Transverse colon (tissue), 4 donors: ENCODE measurements at regions not wholly inside any gene's neighbourhood (a gene's known extent, or its start where the extent isn't known, plus 50 kb on each side); places are given as distances from the start of the nearest gene placed in this dataset.

ENCODE experiments used
- DNase-seq: peaks from one replicate; pipeline ENCODE4 v3.0.0-alpha.2; 2019
- H3K27ac ChIP-seq, 4 donors: fragments of 200-600 bp; sonication (generic); 2 replicates each; pipeline ENCODE4 v1.5.1; 2016 to 2018; ENCODE audit warnings: inconsistent platforms in 4 of 4
- H3K27me3 ChIP-seq: fragments of 200-600 bp; sonication (generic); 2 replicates; pipeline ENCODE4 v1.5.1; 2017; ENCODE audit warnings: inconsistent platforms
- H3K36me3 ChIP-seq, 4 donors: fragments of 200-600 bp; sonication (generic); 2 replicates each; pipeline ENCODE4 v1.5.1; 2017 to 2019; ENCODE audit warnings: inconsistent platforms in 4 of 4
- H3K4me1 ChIP-seq, 4 donors: fragments of 200-600 bp; sonication (generic); 2 replicates each; pipeline ENCODE4 v1.5.1; 2017 to 2020; ENCODE audit warnings: inconsistent platforms in 4 of 4
- H3K4me3 ChIP-seq, 4 donors: fragments of 200-600 bp; sonication (generic); 1 replicate in 1 of 4; 2 replicates in 3 of 4; pipeline versions ENCODE4 v1.5.1 to v1.6.1; 2017 to 2019; ENCODE audit warnings: inconsistent platforms in 4 of 4
- H3K9me3 ChIP-seq, 2 donors: fragments of 200-600 bp; sonication (generic); 2 replicates each; pipeline ENCODE4 v1.5.1; 2017 to 2019; ENCODE audit warnings: inconsistent platforms in 2 of 2
- EP300 ChIP-seq: sonication (generic); formaldehyde crosslinking; IDR thresholded peaks from one replicate; pipeline ENCODE4 v1.6.1; 2017; ENCODE audit warnings: antibody characterized with exemption, low read depth
- POLR2A ChIP-seq: fragments of 450-650 bp; IDR thresholded peaks from one replicate; pipeline ENCODE4 v1.6.1; 2016; ENCODE audit warnings: antibody characterized with exemption, mild to moderate bottlenecking, moderate library complexity
- POLR2AphosphoS5 ChIP-seq, 3 donors: sonication (generic); formaldehyde crosslinking; IDR thresholded peaks; one replicate each; pipeline ENCODE4 v1.6.1; 2016; ENCODE audit warnings: antibody characterized with exemption in 3 of 3
- WGBS, 2 donors: methylation state at CpG; one replicate each; pipeline ENCODE4 v1.1.5; 2018; ENCODE audit warnings: low coverage in 1 of 2; 5-methylcytosine and 5-hydroxymethylcytosine counted together
- in situ Hi-C, 4 donors: fragments of 200-750 bp; cut with MboI; loops; one replicate each; pipeline versions ENCODE4 v1.15.0 to v1.15.1; 2017; ENCODE audit warnings: low sequenced_read_pairs in 3 of 4, low pct_ligation_motif_present in 1 of 4, low pct_unique_long_range_greater_than_20kb in 1 of 4
- intact Hi-C: fragments of 100-400 bp; cut with DNase I; formaldehyde crosslinking; loops from one replicate; pipeline ENCODE4 v1.15.1; 2023; ENCODE audit warnings: low total_unique reads
- TF ChIP-seq, protein P1 (sequence below), 5 experiments: fragments of 200-600 bp in 3 of 5; fragments of 450-650 bp in 2 of 5; sonication (generic) in 3 of 5; IDR thresholded peaks; 1 replicate in 2 of 5; 2 replicates in 3 of 5; pipeline ENCODE4 v1.5.1; 2016 to 2017; ENCODE audit warnings: antibody characterized with exemption in 5 of 5, inconsistent platforms in 3 of 5, mild to moderate bottlenecking in 2 of 5, moderate library complexity in 1 of 5

DNA sequence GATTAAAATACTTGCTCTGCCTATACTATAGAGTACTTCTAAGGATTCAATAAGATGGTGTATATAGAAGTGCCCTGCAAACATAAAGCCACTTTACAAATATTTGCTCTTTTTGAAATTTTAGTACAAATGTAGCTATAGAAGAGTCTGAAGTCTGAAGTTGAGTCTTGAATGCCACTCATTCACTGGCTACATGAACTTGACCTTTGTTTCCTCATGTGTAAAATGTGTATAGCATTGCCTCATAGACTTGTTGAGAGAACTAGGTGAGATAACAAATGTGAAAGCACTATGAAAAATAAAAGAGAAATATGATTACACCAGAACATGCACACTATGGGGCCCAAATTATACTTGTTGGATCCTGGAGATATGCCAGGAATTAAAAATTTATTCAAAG, 244.7 kb downstream of the SEC61B start:
- DNase-seq = no peak
- Histone ChIP-seq H3K27ac (no peak overlapping the region), H3K36me3 (no peaks in the 10 kb centered on the region), H3K27me3 (no peaks in the 10 kb centered on the region), H3K4me1 (peaks cover 0 to 7% (median 0%) of the 10 kb centered on the region in 4 donors), H3K4me3 (no peak overlapping the region), H3K9me3 (no peaks in the 10 kb centered on the region)
- in situ Hi-C loops = no loop called here
- intact Hi-C loops = no loop called here
- no peak for TF ChIP-seq POLR2AphosphoS5 (IDR thresholded peaks at IDR 0.05)
- TF ChIP-seq, protein P1, sequence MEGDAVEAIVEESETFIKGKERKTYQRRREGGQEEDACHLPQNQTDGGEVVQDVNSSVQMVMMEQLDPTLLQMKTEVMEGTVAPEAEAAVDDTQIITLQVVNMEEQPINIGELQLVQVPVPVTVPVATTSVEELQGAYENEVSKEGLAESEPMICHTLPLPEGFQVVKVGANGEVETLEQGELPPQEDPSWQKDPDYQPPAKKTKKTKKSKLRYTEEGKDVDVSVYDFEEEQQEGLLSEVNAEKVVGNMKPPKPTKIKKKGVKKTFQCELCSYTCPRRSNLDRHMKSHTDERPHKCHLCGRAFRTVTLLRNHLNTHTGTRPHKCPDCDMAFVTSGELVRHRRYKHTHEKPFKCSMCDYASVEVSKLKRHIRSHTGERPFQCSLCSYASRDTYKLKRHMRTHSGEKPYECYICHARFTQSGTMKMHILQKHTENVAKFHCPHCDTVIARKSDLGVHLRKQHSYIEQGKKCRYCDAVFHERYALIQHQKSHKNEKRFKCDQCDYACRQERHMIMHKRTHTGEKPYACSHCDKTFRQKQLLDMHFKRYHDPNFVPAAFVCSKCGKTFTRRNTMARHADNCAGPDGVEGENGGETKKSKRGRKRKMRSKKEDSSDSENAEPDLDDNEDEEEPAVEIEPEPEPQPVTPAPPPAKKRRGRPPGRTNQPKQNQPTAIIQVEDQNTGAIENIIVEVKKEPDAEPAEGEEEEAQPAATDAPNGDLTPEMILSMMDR (IDR thresholded peaks at IDR 0.05) = no peak
- TF ChIP-seq EP300 = no peak
- no peak for TF ChIP-seq POLR2A

GRCh38 chr9:99471033-99471432, 249.0 kb downstream of the SEC61B start:
- Histone ChIP-seq H3K27me3 (no peaks in the 10 kb centered on the region), H3K9me3 (no peaks in the 10 kb centered on the region), H3K36me3 (no peaks in the 10 kb centered on the region), H3K27ac (no peak overlapping the region), H3K4me1 (peaks cover 0 to 1% (median 0%) of the 10 kb centered on the region in 4 donors), H3K4me3 (no peak overlapping the region)
- in situ Hi-C loops (no loop called here), intact Hi-C loops (no loop called here)
- no peak for DNase-seq
- no peak for TF ChIP-seq EP300
- TF ChIP-seq, protein P1 (IDR thresholded peaks at IDR 0.05) = no peak
- no peak for TF ChIP-seq POLR2A
- no peak for TF ChIP-seq POLR2AphosphoS5 (IDR thresholded peaks at IDR 0.05)
- WGBS, 2 donors = 87 to 88% methylated on average over 1 to 2 of the region's 2 CpGs

DNA sequence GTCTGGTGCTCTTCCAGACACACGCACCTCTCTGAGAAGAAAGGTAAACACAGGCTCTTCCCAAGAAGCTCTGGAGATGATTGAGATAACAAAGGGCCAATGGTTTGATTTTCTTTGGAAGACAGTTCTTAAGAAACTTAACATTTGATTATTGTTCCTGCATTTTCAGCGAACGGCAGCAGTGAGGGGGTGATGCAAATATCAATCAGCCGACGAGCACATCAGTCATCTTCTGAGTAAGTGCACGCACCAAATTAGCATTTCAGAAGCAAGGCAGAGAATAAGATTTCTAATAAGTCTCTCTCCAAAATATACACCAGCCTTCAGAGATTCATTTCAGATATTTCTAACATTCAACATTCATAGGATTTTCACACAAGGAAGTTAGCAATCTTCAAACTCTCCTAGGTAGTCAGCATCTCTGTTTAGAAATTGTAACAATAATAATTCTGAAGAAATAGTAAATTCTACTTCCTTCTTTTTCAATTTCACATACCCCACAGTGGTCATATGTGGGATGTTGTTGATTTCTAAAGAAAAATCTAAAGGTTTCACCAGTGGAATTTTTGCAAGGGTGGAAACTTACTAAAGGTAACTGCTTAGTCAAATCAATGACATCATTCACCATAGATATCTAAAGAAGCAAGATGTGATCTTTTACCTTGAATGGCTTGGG, 250.3 kb downstream of the SEC61B start:
- no peak overlapping the region for H3K4me3 ChIP-seq
- WGBS, 2 donors = 53 to 60% methylated on average over 4 to 6 of the region's 6 CpGs
- in situ Hi-C loops (no loop called here), intact Hi-C loops (no loop called here)
- no peak for TF ChIP-seq POLR2A
- no peak for TF ChIP-seq POLR2AphosphoS5 (IDR thresholded peaks at IDR 0.05)
- TF ChIP-seq, protein P1 (IDR thresholded peaks at IDR 0.05) = no peak
- no peak for TF ChIP-seq EP300
- no peaks in the 10 kb centered on the region for H3K4me1 ChIP-seq
- no peaks in the 10 kb centered on the region for H3K9me3 ChIP-seq
- DNase-seq = no peak
- H3K36me3 ChIP-seq = no peaks in the 10 kb centered on the region
- no peaks in the 10 kb centered on the region for H3K27me3 ChIP-seq
- no peak overlapping the region for H3K27ac ChIP-seq

- Histone ChIP-seq H3K9me3 (no peaks in the 10 kb centered on the region), H3K27me3 (no peaks in the 10 kb centered on the region), H3K27ac (no peak overlapping the region), H3K36me3 (no peaks in the 10 kb centered on the region), H3K4me1 (no peaks in the 10 kb centered on the region), H3K4me3 (no peak overlapping the region)
- in situ Hi-C loops = no loop called here
- WGBS, 2 donors = 71 to 91% methylated on average over 1 of the region's 1 CpG
- TF ChIP-seq POLR2A = no peak
- TF ChIP-seq EP300 = no peak
- TF ChIP-seq POLR2AphosphoS5 (IDR thresholded peaks at IDR 0.05) = no peak
- TF ChIP-seq, protein P1 (IDR thresholded peaks at IDR 0.05) = no peak
- intact Hi-C loops = no loop called here
- no peak for DNase-seq
Measured at GRCh38 chr9:99472916-99473245, 250.8 kb downstream of the SEC61B start.
